ENCODE measurements at regions not wholly inside any gene's neighbourhood (a gene's known extent, or its start where the extent isn't known, plus 50 kb on each side); places are given as distances from the start of the nearest gene placed in this dataset.
"Not testable (repeated sequence)": the region's sequence is repeated elsewhere in the genome, so short reads cannot be mapped to it uniquely, and the experiment has no call there.

- no peak for DNase-seq (ENCODE audit: low read depth in 4 of 4, low spot score in 3 of 4)
Observed at GRCh38 chr15:69595009-69595791, 142.6 kb downstream of the RPLP1 start.

- DNase-seq (ENCODE audit: low read depth in 4 of 4, low spot score in 3 of 4) = no peak
Observed at GRCh38 chr15:69597061-69597592, 144.5 kb downstream of the RPLP1 start.

- DNase-seq (ENCODE audit: low read depth in 4 of 4, low spot score in 3 of 4) = no peak
Observed at GRCh38 chr15:69599271-69599670, 146.7 kb downstream of the RPLP1 start.

- DNase-seq (ENCODE audit: low read depth in 4 of 4, low spot score in 3 of 4) = no peak
Observed at GRCh38 chr15:69600556-69601085, 148.0 kb downstream of the RPLP1 start.

- DNase-seq (ENCODE audit: low read depth in 4 of 4, low spot score in 3 of 4) = no peak
Observed at GRCh38 chr15:69601711-69602504, 149.3 kb downstream of the RPLP1 start.

- DNase-seq (ENCODE audit: low read depth in 4 of 4, low spot score in 3 of 4) = no peak
Observed at GRCh38 chr15:69602921-69603320, 150.3 kb downstream of the RPLP1 start.

- no peak for DNase-seq (ENCODE audit: low read depth in 4 of 4, low spot score in 3 of 4)
Observed at GRCh38 chr15:69603369-69604071, 150.9 kb downstream of the RPLP1 start.

- no peak for DNase-seq (ENCODE audit: low read depth in 4 of 4, low spot score in 3 of 4)
Observed at GRCh38 chr15:69604072-69604411, 151.4 kb downstream of the RPLP1 start.

- DNase-seq (ENCODE audit: low read depth in 4 of 4, low spot score in 3 of 4) = no peak
Observed at GRCh38 chr15:69606144-69606543, 153.5 kb downstream of the RPLP1 start.

- no peak for DNase-seq (ENCODE audit: low read depth in 4 of 4, low spot score in 3 of 4)
Observed at GRCh38 chr15:69606921-69607500, 154.4 kb downstream of the RPLP1 start.

GRCh38 chr15:69608661-69609060, 156.0 kb downstream of the RPLP1 start:
- DNase-seq (ENCODE audit: low read depth in 4 of 4, low spot score in 3 of 4) = no peak

GRCh38 chr15:69609176-69609575, 156.6 kb downstream of the RPLP1 start:
- DNase-seq (ENCODE audit: low read depth in 4 of 4, low spot score in 3 of 4) = no peak

- no peak for DNase-seq (ENCODE audit: low read depth in 4 of 4, low spot score in 3 of 4)
Observed at GRCh38 chr15:69609776-69610175, 157.2 kb downstream of the RPLP1 start.

- DNase-seq (ENCODE audit: low read depth in 4 of 4, low spot score in 3 of 4) = no peak
Observed at GRCh38 chr15:69610277-69610676, 157.7 kb downstream of the RPLP1 start.

- no peak for DNase-seq (ENCODE audit: low read depth in 4 of 4, low spot score in 3 of 4)
Observed at GRCh38 chr15:69610858-69611257, 158.2 kb downstream of the RPLP1 start.

- DNase-seq (ENCODE audit: low read depth in 4 of 4, low spot score in 3 of 4) = no peak
Observed at GRCh38 chr15:69612112-69612511, 159.5 kb downstream of the RPLP1 start.

GRCh38 chr15:69613182-69613581, 160.6 kb downstream of the RPLP1 start:
- DNase-seq (ENCODE audit: low read depth in 4 of 4, low spot score in 3 of 4) = no peak

- DNase-seq (ENCODE audit: low read depth in 4 of 4, low spot score in 3 of 4) = no peak
Observed at GRCh38 chr15:69613988-69614387, 161.4 kb downstream of the RPLP1 start.

GRCh38 chr15:69615736-69616135, 163.1 kb downstream of the RPLP1 start:
- no peak for DNase-seq (ENCODE audit: low read depth in 4 of 4, low spot score in 3 of 4)

GRCh38 chr15:69616558-69616957, 163.9 kb downstream of the RPLP1 start:
- no peak for DNase-seq (ENCODE audit: low read depth in 4 of 4, low spot score in 3 of 4)

- not testable (repeated sequence) for DNase-seq (ENCODE audit: low read depth in 4 of 4, low spot score in 3 of 4)
Observed at GRCh38 chr15:69617144-69617543, 164.5 kb downstream of the RPLP1 start.

All from left renal pelvis (tissue), 4 donors.